ENCODE measurements at regions not wholly inside any gene's neighbourhood (a gene's known extent, or its start where the extent isn't known, plus 50 kb on each side); places are given as distances from the start of the nearest gene placed in this dataset.
"Not testable (repeated sequence)": the region's sequence is repeated elsewhere in the genome, so short reads cannot be mapped to it uniquely, and the experiment has no call there.

- Histone ChIP-seq H4K20me1 (ENCODE audit: insufficient read depth) (no peaks in the 10 kb centered on the region), H3K9me3 (ENCODE audit: control insufficient read depth in 1 of 2, insufficient read depth in 1 of 2, low read depth in 1 of 2, low read length in 2 of 2) (no peaks in the 10 kb centered on the region), H3K4me1 (ENCODE audit: control insufficient read depth in 1 of 2, insufficient read depth in 2 of 2, low read length in 2 of 2) (no peaks in the 10 kb centered on the region), H3K4me2 (ENCODE audit: low read length) (no peak overlapping the region), H3K36me3 (ENCODE audit: control insufficient read depth in 1 of 2, insufficient read depth in 2 of 2, low read length in 2 of 2) (no peaks in the 10 kb centered on the region), H3K9ac (ENCODE audit: low read length) (no peak overlapping the region), H2AFZ (ENCODE audit: low read depth, low read length, poor library complexity, severe bottlenecking) (no peak overlapping the region), H3K27me3 (ENCODE audit: insufficient read depth, low read length) (no peaks in the 10 kb centered on the region), H3K27ac (ENCODE audit: low read depth, low read length) (no peak overlapping the region), H3K79me2 (ENCODE audit: insufficient read depth, low read length) (no peaks in the 10 kb centered on the region), H3K9me2 (ENCODE audit: insufficient read depth) (no peaks in the 10 kb centered on the region), H3K4me3 (replicated peaks in 1 of 2; ENCODE audit: low read depth in 1 of 2, low read length in 2 of 2) (no peak overlapping the region)
- DNase-seq (ENCODE audit: low read depth, low spot score) (no peak), ATAC-seq (no peak)
- ChIA-PET RAD21 (ENCODE audit: low non-redundant PET in 1 of 2, low total read pairs in 2 of 2, uncharacterized antibody in 2 of 2, unreplicated experiment in 2 of 2) (no interaction called here), POLR2A (no interaction called here), CTCF (interaction anchor here (1.6 kb wide), 1 partner anchor 17 kb away, joined by 3 read pairs; no protein-coding TSS in a partner anchor)
- TF ChIP-seq ZNF274 (IDR thresholded peaks at IDR 0.05; ENCODE audit: low read depth, low read length): no peak
- TF ChIP-seq CTCF (IDR thresholded peaks at IDR 0.05 in 2 of 3, conservative IDR thresholded peaks at IDR 0.05 in 1 of 3; ENCODE audit: borderline replicate concordance in 1 of 3, insufficient read depth in 1 of 3, low read depth in 2 of 3, low read length in 2 of 3): no peak
- TF ChIP-seq SRF (IDR thresholded peaks at IDR 0.05; ENCODE audit: low read depth): no peak
- no peak for TF ChIP-seq POLR2AphosphoS5 (IDR thresholded peaks at IDR 0.05; ENCODE audit: low read depth, low read length)
- no peak for TF ChIP-seq EGR1 (IDR thresholded peaks at IDR 0.05; ENCODE audit: low read depth)
- no peak for TF ChIP-seq YY1 (IDR thresholded peaks at IDR 0.05; ENCODE audit: extremely low read depth, insufficient replicate concordance, low read depth, low read length)
- no peak for TF ChIP-seq ZBTB33 (IDR thresholded peaks at IDR 0.05; ENCODE audit: extremely low read depth, insufficient replicate concordance, low read length)
- TF ChIP-seq ATF3 (IDR thresholded peaks at IDR 0.05): no peak
- BruUV-seq (replicated peaks): no TSS peak
- intact Hi-C loops (cut with micrococcal nuclease): no loop called here
Measured at GRCh38 chr3:127438371-127438770, 150.5 kb upstream of the PRR20G start.

- H3K36me3 ChIP-seq (ENCODE audit: control insufficient read depth in 1 of 2, insufficient read depth in 2 of 2, low read length in 2 of 2); RAD21 ChIA-PET (ENCODE audit: low non-redundant PET in 1 of 2, low total read pairs in 2 of 2, uncharacterized antibody in 2 of 2, unreplicated experiment in 2 of 2); H2AFZ ChIP-seq (ENCODE audit: low read depth, low read length, poor library complexity, severe bottlenecking); POLR2A ChIA-PET; H3K4me2 ChIP-seq (ENCODE audit: low read length); ATAC-seq; H3K4me1 ChIP-seq (ENCODE audit: control insufficient read depth in 1 of 2, insufficient read depth in 2 of 2, low read length in 2 of 2); H3K9me3 ChIP-seq (ENCODE audit: control insufficient read depth in 1 of 2, insufficient read depth in 1 of 2, low read depth in 1 of 2, low read length in 2 of 2); H3K27me3 ChIP-seq (ENCODE audit: insufficient read depth, low read length); intact Hi-C loops (cut with micrococcal nuclease); H4K20me1 ChIP-seq (ENCODE audit: insufficient read depth); CTCF ChIA-PET; H3K79me2 ChIP-seq (ENCODE audit: insufficient read depth, low read length); H3K9me2 ChIP-seq (ENCODE audit: insufficient read depth); H3K9ac ChIP-seq (ENCODE audit: low read length); DNase-seq (ENCODE audit: low read depth, low spot score); H3K4me3 ChIP-seq (replicated peaks in 1 of 2; ENCODE audit: low read depth in 1 of 2, low read length in 2 of 2); H3K27ac ChIP-seq (ENCODE audit: low read depth, low read length); BruUV-seq (replicated peaks): not testable (repeated sequence)
Measured at GRCh38 chr3:127435299-127435698, 147.5 kb upstream of the PRR20G start.

Data from HCT116 (cell line).